AG08396 (cell line): ENCODE measurements at regions not wholly inside any gene's neighbourhood (a gene's known extent, or its start where the extent isn't known, plus 50 kb on each side); places are given as distances from the start of the nearest gene placed in this dataset.
"Not testable (repeated sequence)": the region's sequence is repeated elsewhere in the genome, so short reads cannot be mapped to it uniquely, and the experiment has no call there.

Experiments
- DNase-seq: peaks from one replicate; pipeline ENCODE4 v3.0.0; 2012; ENCODE audit warnings: low spot score, mixed read lengths

GRCh38 chr14:105600939-105601359 lies 74.6 kb downstream of the TMEM121 start:
- DNase-seq = no peak

DNA sequence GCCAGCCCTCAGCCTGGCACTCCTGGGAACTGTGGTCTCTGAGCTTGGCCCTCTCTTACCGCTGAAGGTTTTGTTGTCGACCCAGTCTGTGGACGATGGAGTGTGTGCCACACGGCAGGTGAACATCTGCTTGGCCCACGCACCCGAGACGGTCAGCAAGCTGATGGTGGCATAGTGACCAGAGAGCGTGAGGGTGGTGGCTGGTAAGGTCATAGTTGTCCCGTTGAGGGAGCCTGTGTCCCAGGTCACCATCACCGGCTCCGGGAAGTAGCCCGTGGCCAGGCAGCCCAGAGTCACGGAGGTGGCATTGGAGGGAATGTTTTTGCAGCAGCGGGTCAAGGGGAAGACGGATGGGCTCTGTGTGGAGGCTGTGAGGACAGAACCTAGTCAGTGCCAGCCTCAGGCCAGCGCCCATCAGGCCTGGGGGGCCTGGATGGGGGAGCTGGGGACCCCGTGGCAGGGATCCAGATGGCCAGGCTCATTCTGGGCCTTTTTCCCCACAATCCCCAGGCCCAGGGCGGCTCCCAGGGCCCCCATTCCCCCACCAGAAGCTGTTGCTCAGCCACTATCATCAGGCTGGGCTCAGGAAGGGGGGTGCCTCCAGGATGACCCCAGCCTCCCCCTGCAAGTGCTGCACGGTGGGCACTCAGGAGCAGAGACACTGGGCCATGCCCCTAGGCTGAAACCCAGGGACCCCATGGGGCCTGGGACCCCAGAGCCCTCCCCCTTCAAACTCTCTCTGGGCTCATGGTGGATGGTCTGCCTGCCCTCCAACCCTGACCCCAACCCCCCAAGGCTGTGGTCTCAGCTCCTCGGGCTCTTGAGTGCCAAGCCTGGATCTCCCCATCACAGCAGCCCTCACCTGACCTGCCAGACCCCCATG lies 75.2 kb downstream of the TMEM121 start:
- DNase-seq = no peak

DNA sequence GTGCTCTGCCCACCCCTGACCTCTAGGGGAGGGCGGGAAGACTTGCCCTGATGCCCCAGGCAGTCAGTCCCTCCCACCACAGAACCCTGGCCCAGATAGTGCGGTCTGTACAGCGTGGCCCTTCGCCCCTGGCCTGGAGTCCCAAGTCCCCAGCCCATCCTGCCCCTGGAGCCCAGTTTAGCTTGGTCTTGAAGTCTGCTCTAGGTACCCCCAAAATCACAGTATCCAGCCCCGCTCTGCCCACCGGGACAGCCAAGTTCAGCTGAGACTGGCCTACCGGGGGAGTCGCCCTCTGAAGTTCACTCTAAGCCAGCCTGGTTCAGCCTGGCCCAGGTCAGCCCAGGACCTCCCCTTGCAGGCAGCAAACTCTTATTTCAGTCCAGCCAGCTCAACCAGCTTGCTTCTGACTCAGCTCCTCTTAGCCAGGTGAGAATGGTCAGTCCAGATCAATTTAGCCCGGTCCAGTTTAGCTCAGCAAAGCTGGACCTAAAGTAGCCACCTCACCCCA lies 75.9 kb downstream of the TMEM121 start:
- no peak for DNase-seq

- DNase-seq = no peak
These were observed 76.7 kb downstream of the TMEM121 start for GRCh38 chr14:105602799-105603793.

DNA sequence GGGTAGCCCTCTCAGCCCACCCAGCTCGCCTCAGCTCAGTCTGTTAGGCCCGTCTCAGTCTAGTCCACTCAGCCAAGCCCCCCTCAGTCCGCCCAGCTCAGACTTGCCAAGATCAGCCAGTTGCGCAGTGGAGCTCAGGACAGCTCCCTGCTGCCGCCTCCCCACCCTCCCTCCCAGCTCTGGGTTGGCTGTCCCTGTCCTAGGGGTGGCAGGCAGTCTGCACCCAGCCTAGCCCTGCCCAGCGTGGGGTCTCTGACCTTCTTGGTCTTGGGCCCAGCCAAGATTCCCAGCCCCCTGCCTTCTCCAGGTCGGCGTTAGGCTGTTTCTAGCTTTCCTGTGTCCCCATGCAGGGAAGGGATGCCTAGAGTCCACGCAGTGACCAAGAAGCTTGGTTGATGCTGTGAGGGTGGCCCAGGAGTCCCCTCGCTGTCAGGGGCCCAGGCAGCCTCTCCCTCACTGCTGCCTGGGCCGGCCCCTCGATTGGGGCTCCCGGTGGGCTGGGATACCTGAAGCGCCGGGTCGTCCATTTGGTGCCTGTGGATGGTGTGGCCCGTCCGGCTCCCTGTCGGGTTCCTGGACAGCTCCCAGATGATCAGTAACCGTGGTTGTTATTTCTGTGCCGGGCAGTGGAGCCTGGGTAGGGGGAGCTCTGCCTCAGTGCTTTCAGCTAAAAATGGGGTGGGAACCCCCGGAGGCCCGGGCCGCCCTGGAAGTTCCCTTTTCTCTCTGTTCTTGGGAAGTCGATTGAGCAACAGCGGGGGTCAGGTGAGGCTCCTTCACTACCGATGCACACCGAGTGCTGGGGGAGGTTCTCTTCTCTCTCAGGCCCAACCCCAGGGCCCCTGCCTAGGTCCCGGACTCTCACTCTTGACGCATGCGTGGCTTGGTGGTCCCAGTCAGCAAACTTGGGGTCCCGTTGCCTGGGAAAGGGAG lies 78.4 kb downstream of the TMEM121 start:
- DNase-seq = not testable (repeated sequence)

GRCh38 chr14:105605464-105606304 lies 79.3 kb downstream of the TMEM121 start:
- no peak for DNase-seq

DNA sequence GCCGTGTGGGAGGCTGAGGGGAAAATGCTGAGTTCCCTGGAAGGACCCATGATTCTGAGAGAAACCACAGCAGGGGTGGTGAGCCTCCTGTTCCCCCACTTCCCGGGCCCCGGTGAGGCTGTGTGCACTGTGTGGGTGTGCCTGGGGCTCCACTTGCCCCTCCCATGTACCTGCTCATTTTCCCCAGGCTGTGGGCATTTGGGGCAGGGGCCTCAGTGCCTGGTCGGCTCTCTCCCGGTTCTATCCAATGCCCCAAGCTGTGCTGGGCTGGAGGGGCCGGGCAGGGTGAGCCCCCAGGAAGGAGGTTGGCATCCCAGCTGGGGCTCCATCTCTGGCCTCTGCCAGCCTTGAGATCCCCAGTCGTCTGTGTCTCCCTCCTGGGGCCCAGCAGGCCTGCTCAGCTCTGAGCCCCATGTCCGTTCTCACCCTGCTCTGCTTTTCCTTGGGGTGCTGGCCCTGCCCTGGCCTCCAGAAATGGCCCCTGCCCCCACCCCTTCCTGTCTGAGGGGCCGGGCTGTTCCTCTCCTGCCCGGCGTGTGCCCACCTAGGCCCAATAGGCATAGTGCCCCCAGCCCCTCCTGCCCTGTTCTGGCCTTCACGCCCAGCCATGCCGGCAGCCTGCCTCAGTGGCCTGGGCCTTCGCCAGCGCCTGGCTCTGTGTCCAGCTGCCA lies 80.1 kb downstream of the TMEM121 start:
- DNase-seq = not testable (repeated sequence)

- not testable (repeated sequence) for DNase-seq
These were observed 80.6 kb downstream of the TMEM121 start for GRCh38 chr14:105607025-105607424.

DNA sequence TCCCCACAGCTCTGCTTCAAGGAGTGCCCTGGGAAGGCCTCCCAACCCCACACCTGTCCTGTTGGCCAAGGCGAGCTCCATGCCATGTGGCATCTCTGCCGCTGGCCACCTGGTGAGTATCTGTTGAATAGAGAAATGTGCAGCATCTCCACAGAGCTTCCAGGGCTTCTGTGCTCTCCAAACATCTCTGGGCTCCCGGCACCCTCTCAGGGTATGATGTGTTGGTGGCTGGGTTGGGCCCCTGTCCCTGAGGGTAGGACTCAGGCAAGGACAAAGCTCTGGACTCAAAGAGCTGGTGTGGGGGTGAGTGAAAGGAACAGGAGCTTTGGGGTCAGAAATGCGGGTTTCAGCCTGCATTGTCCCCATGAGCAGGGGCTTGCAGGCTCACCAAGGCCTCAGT lies 88.6 kb downstream of the TMEM121 start:
- DNase-seq = not testable (repeated sequence)

DNA sequence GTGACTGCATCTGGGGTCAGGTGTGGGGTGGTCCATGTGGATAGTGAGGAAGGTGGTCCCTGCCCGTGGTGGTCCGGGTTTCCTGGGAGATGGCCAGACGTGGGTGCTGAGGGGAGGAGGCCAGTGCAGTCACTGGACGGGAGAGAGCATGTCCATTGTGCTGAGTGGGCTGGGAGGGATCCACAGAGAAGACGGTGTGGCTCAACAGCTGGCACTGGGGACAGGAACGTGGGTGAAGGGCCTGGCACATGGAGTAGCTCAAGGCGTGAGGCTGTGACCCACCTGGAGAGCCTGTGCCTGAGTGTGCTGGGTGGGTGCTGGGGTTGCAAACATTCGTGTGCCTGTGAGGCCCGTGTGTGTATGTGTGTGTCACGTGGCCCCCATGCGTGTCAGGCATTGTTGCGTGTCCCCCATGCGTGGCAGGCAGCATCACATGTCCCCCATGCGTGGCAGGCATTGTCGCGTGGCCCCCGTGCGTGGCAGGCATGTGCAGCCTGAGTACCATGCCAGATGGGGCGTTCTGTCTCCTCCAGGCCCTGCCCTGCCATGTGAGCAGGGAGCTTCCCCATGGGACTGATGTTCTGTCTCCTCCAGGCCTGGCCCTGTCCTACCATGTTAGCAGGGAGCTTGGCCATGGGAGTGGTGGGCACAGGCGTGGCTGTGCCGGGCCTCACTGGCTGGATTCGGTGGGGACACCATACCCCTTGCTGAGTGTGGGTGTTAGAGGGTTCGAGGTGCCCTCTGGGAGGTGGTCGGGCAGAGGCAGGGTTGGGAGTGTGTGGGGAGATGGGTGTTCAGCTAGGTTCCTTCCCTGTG lies 89.8 kb downstream of the TMEM121 start:
- DNase-seq = not testable (repeated sequence)

GRCh38 chr14:105616802-105617192 lies 90.4 kb downstream of the TMEM121 start:
- DNase-seq = no peak

- DNase-seq = no peak
These were observed 90.9 kb downstream of the TMEM121 start for GRCh38 chr14:105617201-105617777.

DNA sequence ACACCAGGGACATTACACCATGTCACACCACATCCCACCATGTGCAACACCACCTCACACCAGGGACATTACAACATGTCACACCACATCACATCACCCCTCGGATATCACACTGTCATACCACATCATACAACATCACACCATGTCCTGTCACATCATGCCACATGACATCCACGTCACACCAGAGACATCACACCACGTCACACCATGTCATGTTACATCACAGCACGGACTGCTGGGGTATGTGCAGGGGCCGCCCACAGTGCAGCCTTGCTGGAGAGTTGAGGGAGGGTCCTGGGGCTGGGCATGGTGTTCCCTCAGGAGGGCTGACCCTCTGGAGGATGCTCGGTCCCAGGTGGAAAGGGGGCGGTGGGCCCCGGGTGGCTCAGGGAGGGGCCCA lies 91.4 kb downstream of the TMEM121 start:
- DNase-seq = not testable (repeated sequence)

GRCh38 chr14:105619324-105619723 lies 92.9 kb downstream of the TMEM121 start:
- not testable (repeated sequence) for DNase-seq

GRCh38 chr14:105620178-105620864 lies 93.9 kb downstream of the TMEM121 start:
- DNase-seq = not testable (repeated sequence)

DNA sequence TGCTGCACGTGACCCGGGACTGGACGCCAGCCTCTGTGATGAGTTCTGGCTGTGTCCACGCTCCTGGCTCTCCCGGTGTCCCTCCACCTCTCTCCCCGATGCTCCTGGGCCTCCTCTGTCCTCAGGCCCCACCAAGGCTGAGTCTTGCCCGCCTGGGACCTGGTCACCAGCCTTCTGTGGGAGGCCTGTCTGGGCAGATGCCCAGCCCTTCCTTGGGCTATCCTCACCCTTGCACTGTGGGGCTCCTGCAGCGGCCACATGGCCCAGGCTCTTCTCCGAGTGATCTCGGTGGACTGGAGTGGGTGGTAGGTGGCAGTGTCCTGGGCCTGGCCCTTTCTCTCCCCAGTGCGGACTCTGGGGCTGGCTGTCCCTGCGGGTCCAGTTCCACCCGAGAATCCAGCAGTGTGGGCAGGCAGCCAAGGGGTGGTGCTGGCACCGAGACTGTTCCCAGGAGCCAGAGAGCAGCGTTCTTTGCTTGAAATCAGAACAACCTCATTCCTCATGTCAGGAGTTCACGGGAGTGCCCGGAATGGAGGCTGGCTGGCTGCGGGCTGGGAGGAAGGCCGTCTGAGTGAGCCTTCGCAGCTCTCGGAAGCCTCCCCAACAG lies 94.6 kb downstream of the TMEM121 start:
- not testable (repeated sequence) for DNase-seq
